ENCODE measurements at regions not wholly inside any gene's neighbourhood (a gene's known extent, or its start where the extent isn't known, plus 50 kb on each side); places are given as distances from the start of the nearest gene placed in this dataset.

- no peak for DNase-seq
- H3K36me3 Mint-ChIP-seq = no peaks in the 10 kb centered on the region
- no peaks in the 10 kb centered on the region for H3K4me1 Mint-ChIP-seq
- no peaks in the 10 kb centered on the region for H3K27me3 ChIP-seq (ENCODE audit: insufficient read depth, low read length, poor library complexity, severe bottlenecking)
- ChIA-PET POLR2A (no interaction called here), CTCF (no interaction called here)
- H3K27ac ChIP-seq (ENCODE audit: low read depth, low read length) = no peak overlapping the region
- H3K4me3 Mint-ChIP-seq = no peak overlapping the region
- no peaks in the 10 kb centered on the region for H3K27me3 Mint-ChIP-seq
- no peak overlapping the region for H3K4me3 ChIP-seq (ENCODE audit: low read length)
- no peaks in the 10 kb centered on the region for H3K9me3 ChIP-seq (ENCODE audit: low read length)
- no peaks in the 10 kb centered on the region for H3K4me1 ChIP-seq (ENCODE audit: insufficient read depth, low read length)
- H3K27ac Mint-ChIP-seq = no peak overlapping the region
- H3K9me3 Mint-ChIP-seq = peaks cover 4 to 38% (median 6%) of the 10 kb centered on the region in 5 donors
- H3K36me3 ChIP-seq (ENCODE audit: insufficient read depth, low read length) = no peaks in the 10 kb centered on the region
Measured at GRCh38 chr5:105150323-105150722, 1587.7 kb upstream of the NUDT12 start.

GRCh38 chr5:105146867-105147266 lies 1584.3 kb upstream of the NUDT12 start:
- no peak for DNase-seq
- ChIA-PET POLR2A (no interaction called here), CTCF (no interaction called here)
- Histone ChIP-seq H3K4me1 (ENCODE audit: insufficient read depth, low read length) (no peaks in the 10 kb centered on the region), H3K27me3 (ENCODE audit: insufficient read depth, low read length, poor library complexity, severe bottlenecking) (no peaks in the 10 kb centered on the region), H3K36me3 (ENCODE audit: insufficient read depth, low read length) (no peaks in the 10 kb centered on the region), H3K9me3 (ENCODE audit: low read length) (no peaks in the 10 kb centered on the region), H3K4me3 (ENCODE audit: low read length) (no peak overlapping the region), H3K27ac (ENCODE audit: low read depth, low read length) (no peak overlapping the region)
- Mint-ChIP-seq H3K27me3 (no peaks in the 10 kb centered on the region), H3K9me3 (peaks cover 0 to 20% (median 0%) of the 10 kb centered on the region in 5 donors), H3K36me3 (no peaks in the 10 kb centered on the region), H3K27ac (no peak overlapping the region), H3K4me3 (no peak overlapping the region), H3K4me1 (no peaks in the 10 kb centered on the region)

GRCh38 chr5:105145152-105145551 lies 1582.6 kb upstream of the NUDT12 start:
- POLR2A ChIA-PET = no interaction called here
- no peaks in the 10 kb centered on the region for H3K36me3 Mint-ChIP-seq
- no peak overlapping the region for H3K27ac Mint-ChIP-seq
- Histone ChIP-seq H3K4me1 (ENCODE audit: insufficient read depth, low read length) (no peaks in the 10 kb centered on the region), H3K27me3 (ENCODE audit: insufficient read depth, low read length, poor library complexity, severe bottlenecking) (no peaks in the 10 kb centered on the region), H3K4me3 (ENCODE audit: low read length) (no peak overlapping the region), H3K36me3 (ENCODE audit: insufficient read depth, low read length) (no peaks in the 10 kb centered on the region), H3K9me3 (ENCODE audit: low read length) (no peaks in the 10 kb centered on the region), H3K27ac (ENCODE audit: low read depth, low read length) (no peak overlapping the region)
- no peak overlapping the region for H3K4me3 Mint-ChIP-seq
- CTCF ChIA-PET = no interaction called here
- no peaks in the 10 kb centered on the region for H3K27me3 Mint-ChIP-seq
- peaks cover 0 to 22% (median 0%) of the 10 kb centered on the region in 5 donors for H3K9me3 Mint-ChIP-seq
- no peaks in the 10 kb centered on the region for H3K4me1 Mint-ChIP-seq
- no peak for DNase-seq

GRCh38 chr5:105134328-105134727 lies 1571.7 kb upstream of the NUDT12 start:
- Histone ChIP-seq H3K4me3 (ENCODE audit: low read length) (no peak overlapping the region), H3K9me3 (ENCODE audit: low read length) (no peaks in the 10 kb centered on the region), H3K4me1 (ENCODE audit: insufficient read depth, low read length) (no peaks in the 10 kb centered on the region), H3K27me3 (ENCODE audit: insufficient read depth, low read length, poor library complexity, severe bottlenecking) (no peaks in the 10 kb centered on the region), H3K36me3 (ENCODE audit: insufficient read depth, low read length) (no peaks in the 10 kb centered on the region), H3K27ac (ENCODE audit: low read depth, low read length) (no peak overlapping the region)
- POLR2A ChIA-PET = no interaction called here
- CTCF ChIA-PET = no interaction called here
- no peak overlapping the region for H3K27ac Mint-ChIP-seq
- H3K9me3 Mint-ChIP-seq = peaks cover 3 to 38% (median 11%) of the 10 kb centered on the region in 5 donors
- H3K36me3 Mint-ChIP-seq = no peaks in the 10 kb centered on the region
- H3K4me1 Mint-ChIP-seq = no peaks in the 10 kb centered on the region
- DNase-seq = no peak
- no peak overlapping the region for H3K4me3 Mint-ChIP-seq
- no peaks in the 10 kb centered on the region for H3K27me3 Mint-ChIP-seq

- Mint-ChIP-seq H3K27me3 (no peaks in the 10 kb centered on the region), H3K4me1 (no peaks in the 10 kb centered on the region), H3K27ac (no peak overlapping the region), H3K9me3 (peaks cover 3 to 36% (median 10%) of the 10 kb centered on the region in 5 donors), H3K4me3 (no peak overlapping the region), H3K36me3 (no peaks in the 10 kb centered on the region)
- no peaks in the 10 kb centered on the region for H3K36me3 ChIP-seq (ENCODE audit: insufficient read depth, low read length)
- no peaks in the 10 kb centered on the region for H3K9me3 ChIP-seq (ENCODE audit: low read length)
- no peak overlapping the region for H3K27ac ChIP-seq (ENCODE audit: low read depth, low read length)
- H3K4me1 ChIP-seq (ENCODE audit: insufficient read depth, low read length) = no peaks in the 10 kb centered on the region
- no peak for DNase-seq
- H3K4me3 ChIP-seq (ENCODE audit: low read length) = no peak overlapping the region
- CTCF ChIA-PET = no interaction called here
- POLR2A ChIA-PET = no interaction called here
- H3K27me3 ChIP-seq (ENCODE audit: insufficient read depth, low read length, poor library complexity, severe bottlenecking) = no peaks in the 10 kb centered on the region
Measured at GRCh38 chr5:105133087-105133486, 1570.5 kb upstream of the NUDT12 start.

GRCh38 chr5:105132581-105132980 lies 1570.0 kb upstream of the NUDT12 start:
- H3K9me3 Mint-ChIP-seq = peaks cover 3 to 36% (median 10%) of the 10 kb centered on the region in 5 donors
- no peaks in the 10 kb centered on the region for H3K4me1 ChIP-seq (ENCODE audit: insufficient read depth, low read length)
- no peaks in the 10 kb centered on the region for H3K27me3 ChIP-seq (ENCODE audit: insufficient read depth, low read length, poor library complexity, severe bottlenecking)
- H3K36me3 ChIP-seq (ENCODE audit: insufficient read depth, low read length) = no peaks in the 10 kb centered on the region
- H3K36me3 Mint-ChIP-seq = no peaks in the 10 kb centered on the region
- ChIA-PET POLR2A (no interaction called here), CTCF (no interaction called here)
- no peak for DNase-seq
- H3K4me1 Mint-ChIP-seq = no peaks in the 10 kb centered on the region
- no peaks in the 10 kb centered on the region for H3K27me3 Mint-ChIP-seq
- no peak overlapping the region for H3K27ac Mint-ChIP-seq
- no peak overlapping the region for H3K27ac ChIP-seq (ENCODE audit: low read depth, low read length)
- no peaks in the 10 kb centered on the region for H3K9me3 ChIP-seq (ENCODE audit: low read length)
- no peak overlapping the region for H3K4me3 ChIP-seq (ENCODE audit: low read length)
- no peak overlapping the region for H3K4me3 Mint-ChIP-seq

GRCh38 chr5:105131045-105131444 lies 1568.5 kb upstream of the NUDT12 start:
- H3K36me3 ChIP-seq (ENCODE audit: insufficient read depth, low read length) = no peaks in the 10 kb centered on the region
- Mint-ChIP-seq H3K9me3 (peaks cover 3 to 34% (median 4%) of the 10 kb centered on the region in 5 donors), H3K27ac (no peak overlapping the region), H3K36me3 (no peaks in the 10 kb centered on the region), H3K27me3 (no peaks in the 10 kb centered on the region), H3K4me1 (no peaks in the 10 kb centered on the region), H3K4me3 (no peak overlapping the region)
- ChIA-PET CTCF (no interaction called here), POLR2A (no interaction called here)
- no peaks in the 10 kb centered on the region for H3K9me3 ChIP-seq (ENCODE audit: low read length)
- H3K4me1 ChIP-seq (ENCODE audit: insufficient read depth, low read length) = no peaks in the 10 kb centered on the region
- no peak for DNase-seq
- no peak overlapping the region for H3K27ac ChIP-seq (ENCODE audit: low read depth, low read length)
- H3K27me3 ChIP-seq (ENCODE audit: insufficient read depth, low read length, poor library complexity, severe bottlenecking) = no peaks in the 10 kb centered on the region
- no peak overlapping the region for H3K4me3 ChIP-seq (ENCODE audit: low read length)

- POLR2A ChIA-PET = no interaction called here
- DNase-seq = no peak
- H3K27ac ChIP-seq (ENCODE audit: low read depth, low read length) = no peak overlapping the region
- no peaks in the 10 kb centered on the region for H3K4me1 ChIP-seq (ENCODE audit: insufficient read depth, low read length)
- H3K4me3 Mint-ChIP-seq = no peak overlapping the region
- no peak overlapping the region for H3K4me3 ChIP-seq (ENCODE audit: low read length)
- CTCF ChIA-PET = no interaction called here
- peaks cover 0 to 24% (median 0%) of the 10 kb centered on the region in 5 donors for H3K9me3 Mint-ChIP-seq
- H3K9me3 ChIP-seq (ENCODE audit: low read length) = no peaks in the 10 kb centered on the region
- no peaks in the 10 kb centered on the region for H3K27me3 Mint-ChIP-seq
- H3K36me3 ChIP-seq (ENCODE audit: insufficient read depth, low read length) = no peaks in the 10 kb centered on the region
- H3K36me3 Mint-ChIP-seq = no peaks in the 10 kb centered on the region
- no peaks in the 10 kb centered on the region for H3K27me3 ChIP-seq (ENCODE audit: insufficient read depth, low read length, poor library complexity, severe bottlenecking)
- H3K4me1 Mint-ChIP-seq = no peaks in the 10 kb centered on the region
- no peak overlapping the region for H3K27ac Mint-ChIP-seq
Measured at GRCh38 chr5:105101577-105101976, 1539.0 kb upstream of the NUDT12 start.

- Mint-ChIP-seq H3K4me1 (no peaks in the 10 kb centered on the region), H3K27me3 (no peaks in the 10 kb centered on the region), H3K36me3 (no peaks in the 10 kb centered on the region), H3K4me3 (no peak overlapping the region), H3K9me3 (peaks cover 4 to 28% (median 7%) of the 10 kb centered on the region in 5 donors), H3K27ac (no peak overlapping the region)
- Histone ChIP-seq H3K27me3 (ENCODE audit: insufficient read depth, low read length, poor library complexity, severe bottlenecking) (no peaks in the 10 kb centered on the region), H3K27ac (ENCODE audit: low read depth, low read length) (no peak overlapping the region), H3K9me3 (ENCODE audit: low read length) (no peaks in the 10 kb centered on the region), H3K4me3 (ENCODE audit: low read length) (no peak overlapping the region), H3K4me1 (ENCODE audit: insufficient read depth, low read length) (no peaks in the 10 kb centered on the region), H3K36me3 (ENCODE audit: insufficient read depth, low read length) (no peaks in the 10 kb centered on the region)
- CTCF ChIA-PET = no interaction called here
- POLR2A ChIA-PET = no interaction called here
- no peak for DNase-seq
Measured at GRCh38 chr5:105088961-105089360, 1526.4 kb upstream of the NUDT12 start.

Data from CD8-positive, alpha-beta memory T cell (primary cell).